HG03558 (cell line): ENCODE measurements at regions not wholly inside any gene's neighbourhood (a gene's known extent, or its start where the extent isn't known, plus 50 kb on each side); places are given as distances from the start of the nearest gene placed in this dataset.

Experiments used
- ATAC-seq: cut with Tn5 transposase; IDR thresholded peaks from one replicate; pipeline ENCODE4 v1.9.1; 2021; ENCODE audit warnings: moderate number of reproducible peaks; ENCODE audit not compliant: unreplicated experiment; ENCODE audit errors: extremely low read depth

GRCh38 chr16:85424260-85425073 lies 188.7 kb upstream of the GSE1 start:
- no peak for ATAC-seq

- ATAC-seq, result no peak
Observed at GRCh38 chr16:85425074-85425662, 188.0 kb upstream of the GSE1 start.

GRCh38 chr16:85426806-85427205 lies 186.3 kb upstream of the GSE1 start:
- ATAC-seq, result no peak

GRCh38 chr16:85428168-85428898 lies 184.8 kb upstream of the GSE1 start:
- no peak for ATAC-seq

GRCh38 chr16:85428899-85429775 lies 184.0 kb upstream of the GSE1 start:
- ATAC-seq, result no peak

- no peak for ATAC-seq
Observed at GRCh38 chr16:85429776-85430522, 183.2 kb upstream of the GSE1 start.

- no peak for ATAC-seq
Observed at GRCh38 chr16:85430523-85431421, 182.3 kb upstream of the GSE1 start.

GRCh38 chr16:85431431-85432124 lies 181.5 kb upstream of the GSE1 start:
- ATAC-seq, result no peak

GRCh38 chr16:85432606-85433005 lies 180.5 kb upstream of the GSE1 start:
- no peak for ATAC-seq

GRCh38 chr16:85433477-85433876 lies 179.6 kb upstream of the GSE1 start:
- ATAC-seq, result no peak

GRCh38 chr16:85435286-85435685 lies 177.8 kb upstream of the GSE1 start:
- no peak for ATAC-seq

- no peak for ATAC-seq
Observed at GRCh38 chr16:85435700-85436099, 177.4 kb upstream of the GSE1 start.

- no peak for ATAC-seq
Observed at GRCh38 chr16:85436207-85436606, 176.9 kb upstream of the GSE1 start.

GRCh38 chr16:85436636-85437165 lies 176.4 kb upstream of the GSE1 start:
- no peak for ATAC-seq

- ATAC-seq, result no peak
Observed at GRCh38 chr16:85437166-85438052, 175.7 kb upstream of the GSE1 start.

- ATAC-seq, result no peak
Observed at GRCh38 chr16:85438981-85439685, 174.0 kb upstream of the GSE1 start.
